ENCODE measurements at regions not wholly inside any gene's neighbourhood (a gene's known extent, or its start where the extent isn't known, plus 50 kb on each side); places are given as distances from the start of the nearest gene placed in this dataset.

GRCh38 chr2:66717973-66718372 is 283.0 kb downstream of the MEIS1 start:
- DNase-seq (ENCODE audit: low read depth, low spot score): no peak

- no peak for DNase-seq (ENCODE audit: low read depth, low spot score)
These were observed 286.9 kb downstream of the MEIS1 start for GRCh38 chr2:66721776-66722175.

GRCh38 chr2:66724241-66724640 is 289.3 kb downstream of the MEIS1 start:
- no peak for DNase-seq (ENCODE audit: low read depth, low spot score)

GRCh38 chr2:66729416-66730330 is 294.7 kb downstream of the MEIS1 start:
- no peak for DNase-seq (ENCODE audit: low read depth, low spot score)

GRCh38 chr2:66730441-66730840 is 295.5 kb downstream of the MEIS1 start:
- no peak for DNase-seq (ENCODE audit: low read depth, low spot score)

GRCh38 chr2:66733364-66733999 is 298.6 kb downstream of the MEIS1 start:
- DNase-seq (ENCODE audit: low read depth, low spot score): no peak

GRCh38 chr2:66748939-66749338 is 314.0 kb downstream of the MEIS1 start:
- no peak for DNase-seq (ENCODE audit: low read depth, low spot score)

- DNase-seq (ENCODE audit: low read depth, low spot score): no peak
These were observed 314.6 kb downstream of the MEIS1 start for GRCh38 chr2:66749566-66749965.

GRCh38 chr2:66753257-66753656 is 318.3 kb downstream of the MEIS1 start:
- DNase-seq (ENCODE audit: low read depth, low spot score): no peak

- DNase-seq (ENCODE audit: low read depth, low spot score): no peak
These were observed 318.7 kb downstream of the MEIS1 start for GRCh38 chr2:66753660-66754059.

GRCh38 chr2:66755974-66756373 is 321.0 kb downstream of the MEIS1 start:
- no peak for DNase-seq (ENCODE audit: low read depth, low spot score)

GRCh38 chr2:66761826-66762225 is 326.9 kb downstream of the MEIS1 start:
- no peak for DNase-seq (ENCODE audit: low read depth, low spot score)

GRCh38 chr2:66762761-66763160 is 327.8 kb downstream of the MEIS1 start:
- DNase-seq (ENCODE audit: low read depth, low spot score): no peak

GRCh38 chr2:66766582-66766981 is 331.7 kb downstream of the MEIS1 start:
- no peak for DNase-seq (ENCODE audit: low read depth, low spot score)

GRCh38 chr2:66771359-66771976 is 336.5 kb downstream of the MEIS1 start:
- DNase-seq (ENCODE audit: low read depth, low spot score): no peak

- no peak for DNase-seq (ENCODE audit: low read depth, low spot score)
These were observed 337.7 kb downstream of the MEIS1 start for GRCh38 chr2:66772618-66773017.

GRCh38 chr2:66775730-66776422 is 341.0 kb downstream of the MEIS1 start:
- no peak for DNase-seq (ENCODE audit: low read depth, low spot score)

- no peak for DNase-seq (ENCODE audit: low read depth, low spot score)
These were observed 346.9 kb downstream of the MEIS1 start for GRCh38 chr2:66781804-66782203.

- no peak for DNase-seq (ENCODE audit: low read depth, low spot score)
These were observed 347.9 kb downstream of the MEIS1 start for GRCh38 chr2:66782780-66783361.

- DNase-seq (ENCODE audit: low read depth, low spot score): no peak
These were observed 354.8 kb downstream of the MEIS1 start for GRCh38 chr2:66789741-66790140.

- no peak for DNase-seq (ENCODE audit: low read depth, low spot score)
These were observed 355.8 kb downstream of the MEIS1 start for GRCh38 chr2:66790651-66791181.

All from smooth muscle cell of the brain vasculature (primary cell).